ENCODE measurements at regions not wholly inside any gene's neighbourhood (a gene's known extent, or its start where the extent isn't known, plus 50 kb on each side); places are given as distances from the start of the nearest gene placed in this dataset.

GRCh38 chr15:99895956-99896311 lies 162.7 kb upstream of the LYSMD4 start:
- in situ Hi-C loops (cut with MboI) (no loop called here), intact Hi-C loops (cut with micrococcal nuclease) (no loop called here)
- POLR2A ChIA-PET = no interaction called here
- no peaks in the 10 kb centered on the region for H4K20me1 ChIP-seq (replicated peaks; ENCODE audit: control insufficient read depth, insufficient read depth, low read length)
- no peak overlapping the region for H2AFZ ChIP-seq (ENCODE audit: low read depth, low read length)
- H3K4me2 ChIP-seq (ENCODE audit: insufficient read depth, low read length) = no peak overlapping the region
- no peaks in the 10 kb centered on the region for H3K4me1 ChIP-seq (replicated peaks in 1 of 2; ENCODE audit: control insufficient read depth in 2 of 2, insufficient read depth in 2 of 2, low read length in 2 of 2)
- no peaks in the 10 kb centered on the region for H3K9me3 ChIP-seq (replicated peaks; ENCODE audit: control insufficient read depth, insufficient read depth, low read depth, low read length)
- H3K36me3 ChIP-seq (ENCODE audit: control insufficient read depth, insufficient read depth, low read length) = no peaks in the 10 kb centered on the region
- H3K27me3 ChIP-seq (ENCODE audit: control insufficient read depth in 2 of 2, insufficient read depth in 2 of 2, low read length in 2 of 2) = no peaks in the 10 kb centered on the region
- H3K9me1 ChIP-seq (ENCODE audit: control insufficient read depth, insufficient read depth, low read length) = no peaks in the 10 kb centered on the region
- ATAC-seq (no peak), FAIRE-seq (no peak), DNase-seq (ENCODE audit: extremely low read depth in 1 of 4, low spot score in 3 of 4) (no peak)
- TF ChIP-seq MCM7 (IDR thresholded peaks at IDR 0.05) (no peak), ZNF217 (CRISPR knock-in tag; IDR thresholded peaks at IDR 0.05) (no peak), ZNF324 (CRISPR knock-in tag; IDR thresholded peaks at IDR 0.05) (no peak), CREB3 (tag; conservative IDR thresholded peaks at IDR 0.05; ENCODE audit: low read depth) (no peak), MTA3 (IDR thresholded peaks at IDR 0.05; ENCODE audit: borderline replicate concordance) (no peak), BCOR (IDR thresholded peaks at IDR 0.05) (no peak), HNRNPUL1 (IDR thresholded peaks at IDR 0.05; ENCODE audit: low read length) (no peak)
- TF ChIP-seq, protein P1, sequence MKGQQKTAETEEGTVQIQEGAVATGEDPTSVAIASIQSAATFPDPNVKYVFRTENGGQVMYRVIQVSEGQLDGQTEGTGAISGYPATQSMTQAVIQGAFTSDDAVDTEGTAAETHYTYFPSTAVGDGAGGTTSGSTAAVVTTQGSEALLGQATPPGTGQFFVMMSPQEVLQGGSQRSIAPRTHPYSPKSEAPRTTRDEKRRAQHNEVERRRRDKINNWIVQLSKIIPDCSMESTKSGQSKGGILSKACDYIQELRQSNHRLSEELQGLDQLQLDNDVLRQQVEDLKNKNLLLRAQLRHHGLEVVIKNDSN (CRISPR knock-in tag; IDR thresholded peaks at IDR 0.05) = no peak
- TF ChIP-seq, protein P2, sequence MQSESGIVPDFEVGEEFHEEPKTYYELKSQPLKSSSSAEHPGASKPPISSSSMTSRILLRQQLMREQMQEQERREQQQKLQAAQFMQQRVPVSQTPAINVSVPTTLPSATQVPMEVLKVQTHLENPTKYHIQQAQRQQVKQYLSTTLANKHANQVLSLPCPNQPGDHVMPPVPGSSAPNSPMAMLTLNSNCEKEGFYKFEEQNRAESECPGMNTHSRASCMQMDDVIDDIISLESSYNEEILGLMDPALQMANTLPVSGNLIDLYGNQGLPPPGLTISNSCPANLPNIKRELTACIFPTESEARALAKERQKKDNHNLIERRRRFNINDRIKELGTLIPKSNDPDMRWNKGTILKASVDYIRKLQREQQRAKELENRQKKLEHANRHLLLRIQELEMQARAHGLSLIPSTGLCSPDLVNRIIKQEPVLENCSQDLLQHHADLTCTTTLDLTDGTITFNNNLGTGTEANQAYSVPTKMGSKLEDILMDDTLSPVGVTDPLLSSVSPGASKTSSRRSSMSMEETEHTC (IDR thresholded peaks at IDR 0.05) = no peak
- WGBS (ENCODE audit: insufficient coverage, low coverage, missing lambda C conversion rate) = 6% methylated on average over 4 of the region's 4 CpGs
- H3K79me2 ChIP-seq (ENCODE audit: control insufficient read depth, insufficient read depth, low read length) = no peaks in the 10 kb centered on the region
- H3K4me3 ChIP-seq = no peak overlapping the region
- no peak overlapping the region for H3K9ac ChIP-seq (ENCODE audit: insufficient read depth in 1 of 2, low read depth in 2 of 2, low read length in 2 of 2)
- no peak overlapping the region for H3K27ac ChIP-seq (ENCODE audit: extremely low read depth, low read depth, low read length)
- CTCF ChIA-PET (ENCODE audit: low intra/inter-chr PET ratio) = no interaction called here
- no TSS peak for BruUV-seq (replicated peaks)
